Chondrocyte (in vitro differentiated cells): ENCODE measurements at regions not wholly inside any gene's neighbourhood (a gene's known extent, or its start where the extent isn't known, plus 50 kb on each side); places are given as distances from the start of the nearest gene placed in this dataset.

Experiments used
- DNase-seq: peaks from one replicate; pipeline ENCODE4 v3.0.0; 2021; ENCODE audit warnings: mixed read lengths, low spot score
- H3K27ac Mint-ChIP-seq: one replicate; pipeline ENCODE4 v1.8.0; 2021; ENCODE audit warnings: mild to moderate bottlenecking, moderate library complexity, mixed read lengths; ENCODE audit not compliant: unreplicated experiment
- H3K27me3 Mint-ChIP-seq: 2 replicates; pipeline ENCODE4 v1.8.0; 2021; ENCODE audit warnings: low read depth, mixed read lengths
- H3K36me3 Mint-ChIP-seq: 2 replicates; pipeline ENCODE4 v1.8.0; 2021; ENCODE audit warnings: low read depth, mixed read lengths
- H3K4me1 Mint-ChIP-seq: 2 replicates; pipeline ENCODE4 v1.8.0; 2021; ENCODE audit warnings: low read depth, mild to moderate bottlenecking, mixed read lengths
- H3K4me3 Mint-ChIP-seq: one replicate; pipeline ENCODE4 v1.8.0; 2021; ENCODE audit warnings: mild to moderate bottlenecking, moderate library complexity, mixed read lengths; ENCODE audit not compliant: unreplicated experiment
- H3K9me3 Mint-ChIP-seq: 2 replicates; pipeline ENCODE4 v1.8.0; 2021; ENCODE audit warnings: low read depth, mixed read lengths
- TF ChIP-seq, protein P1 (sequence below): fragments of 200-600 bp; sonication (generic); IDR thresholded peaks from 2 replicates; pipeline ENCODE4 v1.5.0; 2021; ENCODE audit warnings: antibody characterized with exemption, mild to moderate bottlenecking, moderate library complexity

DNA sequence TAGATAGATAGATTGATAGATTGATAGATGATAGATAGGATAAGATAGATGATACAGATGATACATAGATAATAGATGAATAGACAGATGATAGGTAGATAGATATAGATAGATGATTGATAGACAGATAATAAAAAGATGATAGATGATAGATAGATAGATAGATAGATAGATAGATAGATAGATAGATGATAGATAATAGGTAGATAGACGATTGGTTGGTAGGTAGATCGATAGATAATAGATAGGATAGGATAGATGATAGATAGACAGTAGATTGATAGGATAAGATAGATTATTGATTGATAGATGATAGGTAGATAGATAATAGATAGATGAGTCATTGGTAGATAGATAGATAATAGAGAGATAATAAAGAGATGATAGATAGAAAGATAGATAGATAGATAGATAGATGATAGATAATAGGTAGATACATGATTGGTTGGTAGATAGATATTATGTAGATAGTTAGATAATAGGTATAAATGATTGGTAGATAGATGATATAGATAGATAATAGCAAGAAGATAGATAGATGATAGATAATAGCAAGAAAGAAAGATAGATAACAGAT, 109.4 kb upstream of the C16orf82 start:
- TF ChIP-seq, protein P1, sequence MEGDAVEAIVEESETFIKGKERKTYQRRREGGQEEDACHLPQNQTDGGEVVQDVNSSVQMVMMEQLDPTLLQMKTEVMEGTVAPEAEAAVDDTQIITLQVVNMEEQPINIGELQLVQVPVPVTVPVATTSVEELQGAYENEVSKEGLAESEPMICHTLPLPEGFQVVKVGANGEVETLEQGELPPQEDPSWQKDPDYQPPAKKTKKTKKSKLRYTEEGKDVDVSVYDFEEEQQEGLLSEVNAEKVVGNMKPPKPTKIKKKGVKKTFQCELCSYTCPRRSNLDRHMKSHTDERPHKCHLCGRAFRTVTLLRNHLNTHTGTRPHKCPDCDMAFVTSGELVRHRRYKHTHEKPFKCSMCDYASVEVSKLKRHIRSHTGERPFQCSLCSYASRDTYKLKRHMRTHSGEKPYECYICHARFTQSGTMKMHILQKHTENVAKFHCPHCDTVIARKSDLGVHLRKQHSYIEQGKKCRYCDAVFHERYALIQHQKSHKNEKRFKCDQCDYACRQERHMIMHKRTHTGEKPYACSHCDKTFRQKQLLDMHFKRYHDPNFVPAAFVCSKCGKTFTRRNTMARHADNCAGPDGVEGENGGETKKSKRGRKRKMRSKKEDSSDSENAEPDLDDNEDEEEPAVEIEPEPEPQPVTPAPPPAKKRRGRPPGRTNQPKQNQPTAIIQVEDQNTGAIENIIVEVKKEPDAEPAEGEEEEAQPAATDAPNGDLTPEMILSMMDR = no peak
- Mint-ChIP-seq H3K4me1 (no peaks in the 10 kb centered on the region), H3K4me3 (no peak overlapping the region), H3K27ac (no peak overlapping the region), H3K27me3 (peaks cover 5% of the 10 kb centered on the region), H3K9me3 (no peaks in the 10 kb centered on the region), H3K36me3 (no peaks in the 10 kb centered on the region)
- DNase-seq = no peak

DNA sequence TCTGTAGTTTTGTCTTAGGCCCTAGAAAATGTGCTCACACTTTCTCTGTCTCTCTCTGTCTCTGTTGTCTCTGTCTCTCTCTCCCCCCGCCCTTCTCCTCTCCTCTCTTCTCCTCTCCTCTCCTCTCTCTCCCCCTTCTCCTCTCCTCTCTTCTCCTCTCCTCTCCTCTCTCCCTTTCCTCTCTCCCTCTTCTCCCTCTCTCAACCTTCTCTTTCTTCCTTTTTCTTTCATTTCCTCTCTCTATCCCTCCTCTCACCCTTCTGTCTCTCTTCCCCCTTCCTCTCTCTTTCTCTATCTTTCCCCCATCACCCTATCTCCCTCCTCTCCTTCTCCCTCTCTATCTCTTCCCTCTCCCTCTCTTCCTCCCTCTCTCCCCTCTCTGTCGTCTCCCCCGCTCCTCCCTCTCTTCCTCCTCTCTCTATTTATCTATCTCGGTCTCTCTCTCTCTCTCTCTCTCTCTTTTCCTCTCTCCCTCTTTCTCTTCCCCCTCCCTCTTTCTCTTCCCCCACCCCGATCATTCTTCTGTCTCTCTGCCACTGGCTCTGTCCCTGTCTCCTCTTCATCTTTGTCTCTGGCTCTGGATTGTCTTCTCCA, 107.2 kb upstream of the C16orf82 start:
- TF ChIP-seq, protein P1 = no peak
- Mint-ChIP-seq H3K9me3 (no peaks in the 10 kb centered on the region), H3K4me3 (no peak overlapping the region), H3K4me1 (no peaks in the 10 kb centered on the region), H3K27ac (no peak overlapping the region), H3K36me3 (no peaks in the 10 kb centered on the region), H3K27me3 (peaks cover 7% of the 10 kb centered on the region)
- DNase-seq = no peak

DNA sequence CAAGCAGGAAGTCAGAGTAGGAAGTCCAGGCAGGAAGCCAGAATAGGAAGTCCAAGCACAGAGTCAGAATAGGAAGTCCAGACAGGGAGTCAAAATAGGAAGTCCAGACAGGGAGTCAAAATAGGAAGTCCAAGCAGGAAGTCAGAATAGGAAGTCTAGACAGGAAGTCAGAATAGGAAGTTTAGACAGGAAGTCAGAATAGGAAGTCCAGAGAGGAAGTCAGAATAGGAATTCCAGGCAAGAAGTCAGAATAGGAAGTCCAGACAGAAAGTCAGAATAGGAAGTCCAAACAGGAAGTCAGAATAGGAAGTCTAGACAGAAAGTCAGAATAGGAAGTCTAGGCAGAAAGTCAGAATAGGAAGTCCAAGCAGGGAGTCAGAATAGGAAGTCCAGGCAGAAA, 105.3 kb upstream of the C16orf82 start:
- TF ChIP-seq, protein P1 = no peak
- Mint-ChIP-seq H3K9me3 (no peaks in the 10 kb centered on the region), H3K4me3 (no peak overlapping the region), H3K4me1 (no peaks in the 10 kb centered on the region), H3K36me3 (no peaks in the 10 kb centered on the region), H3K27ac (no peak overlapping the region), H3K27me3 (peaks cover 7% of the 10 kb centered on the region)
- no peak for DNase-seq

DNA sequence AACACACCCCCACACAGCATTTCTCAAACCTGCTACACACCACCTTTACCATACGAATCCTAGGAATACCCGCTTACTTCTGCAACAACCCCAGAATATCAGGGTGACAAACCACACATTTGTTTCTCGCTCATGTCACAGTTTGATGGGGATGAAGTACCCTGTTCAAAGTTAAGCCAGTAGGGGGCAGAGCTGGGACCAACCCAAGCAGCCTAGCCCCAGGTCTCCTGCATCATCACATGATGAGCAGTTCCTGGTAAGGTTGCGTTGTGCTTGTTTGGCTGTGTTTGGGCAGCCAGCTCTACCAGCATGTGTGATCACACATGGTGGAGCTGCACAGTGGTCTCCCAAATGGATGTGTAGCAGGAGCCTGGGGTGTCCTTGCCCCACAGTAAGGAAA, 103.6 kb upstream of the C16orf82 start:
- Mint-ChIP-seq H3K27ac (no peak overlapping the region), H3K27me3 (peaks cover 7% of the 10 kb centered on the region), H3K9me3 (no peaks in the 10 kb centered on the region), H3K36me3 (no peaks in the 10 kb centered on the region), H3K4me3 (no peak overlapping the region), H3K4me1 (no peaks in the 10 kb centered on the region)
- no peak for DNase-seq
- TF ChIP-seq, protein P1 = no peak

DNA sequence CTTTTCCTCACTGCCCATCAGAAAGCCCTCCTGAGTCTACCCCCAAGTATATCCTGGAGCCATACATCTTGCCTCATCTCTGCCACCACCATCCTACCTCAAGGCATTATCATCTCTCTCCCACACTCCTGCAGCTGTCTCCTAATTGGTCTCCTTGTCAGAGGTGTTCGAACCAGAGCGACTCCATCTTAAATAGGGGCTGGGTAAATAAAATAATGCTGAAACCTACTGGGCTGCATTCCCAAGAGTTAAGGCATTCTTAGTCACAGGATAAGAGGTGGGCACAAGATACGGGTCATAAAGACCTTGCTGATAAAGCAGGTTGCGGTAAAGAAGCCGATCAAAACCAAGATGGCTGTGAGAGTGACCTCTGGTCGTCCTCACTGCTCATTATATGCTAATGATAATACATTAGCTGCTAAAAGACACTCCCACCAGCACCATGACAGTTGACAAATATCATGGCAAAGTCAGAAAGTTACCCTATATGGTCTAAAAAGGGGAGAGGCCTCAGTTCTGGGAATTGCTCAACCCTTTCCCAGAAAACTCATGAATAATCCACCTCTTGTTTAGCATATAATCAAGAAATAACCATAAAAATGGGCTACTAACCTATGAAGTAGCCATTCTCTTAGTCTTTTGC, 97.0 kb upstream of the C16orf82 start:
- Mint-ChIP-seq H3K4me1 (no peaks in the 10 kb centered on the region), H3K36me3 (no peaks in the 10 kb centered on the region), H3K27ac (no peak overlapping the region), H3K27me3 (no peaks in the 10 kb centered on the region), H3K4me3 (no peak overlapping the region), H3K9me3 (no peaks in the 10 kb centered on the region)
- TF ChIP-seq, protein P1 = no peak
- DNase-seq = no peak
